Left renal cortex interstitium (tissue), 4 donors: ENCODE measurements at regions not wholly inside any gene's neighbourhood (a gene's known extent, or its start where the extent isn't known, plus 50 kb on each side); places are given as distances from the start of the nearest gene placed in this dataset.
"Not testable (repeated sequence)": the region's sequence is repeated elsewhere in the genome, so short reads cannot be mapped to it uniquely, and the experiment has no call there.

ENCODE experiments used
- DNase-seq, 4 donors: peaks; one replicate each; pipeline ENCODE4 v3.0.0-alpha.2; 2013; ENCODE audit warnings: low read depth in 4 of 4, low spot score in 2 of 4, missing footprints in 1 of 4

DNA sequence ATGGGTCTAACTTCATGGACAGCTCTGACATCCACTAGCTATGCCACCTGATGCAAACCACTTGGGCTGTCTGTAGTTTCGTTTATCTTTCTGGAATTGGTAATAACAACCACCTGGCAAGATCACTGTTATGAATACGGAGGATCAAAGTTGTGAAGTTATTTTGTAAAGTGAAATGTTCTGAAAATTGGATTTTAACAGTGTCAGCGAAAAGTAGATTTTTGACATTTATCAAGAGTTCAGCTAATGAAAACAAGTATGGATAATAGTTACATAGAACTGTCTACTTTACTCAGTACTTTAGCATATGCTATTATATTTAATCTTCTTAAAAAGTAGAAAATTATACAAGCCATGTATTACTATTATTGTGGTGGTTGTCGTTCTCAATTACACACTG is 813.8 kb downstream of the RNF144A start:
- DNase-seq: no peak

DNA sequence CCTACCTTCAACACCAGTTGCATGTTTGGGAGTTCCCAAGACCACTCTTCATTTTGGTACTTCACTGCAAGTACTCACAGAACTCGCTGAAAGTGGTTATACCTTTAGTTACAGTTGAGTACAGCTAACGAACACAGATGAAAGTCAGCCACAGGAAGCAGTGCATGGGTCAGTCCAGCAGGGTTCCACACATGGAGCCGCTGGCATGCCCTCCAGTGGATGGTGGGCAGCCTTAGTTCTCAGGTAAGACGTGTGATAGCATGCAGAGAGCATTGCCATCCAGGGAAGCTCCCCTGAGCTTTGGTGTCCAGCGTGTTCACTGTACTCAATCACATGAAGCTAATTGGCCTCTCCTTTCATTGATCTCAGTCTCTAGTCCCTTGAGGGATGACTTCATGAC is 815.3 kb downstream of the RNF144A start:
- DNase-seq: no peak

- no peak for DNase-seq
Observed at GRCh38 chr2:7736646-7737305, 819.6 kb downstream of the RNF144A start.

DNA sequence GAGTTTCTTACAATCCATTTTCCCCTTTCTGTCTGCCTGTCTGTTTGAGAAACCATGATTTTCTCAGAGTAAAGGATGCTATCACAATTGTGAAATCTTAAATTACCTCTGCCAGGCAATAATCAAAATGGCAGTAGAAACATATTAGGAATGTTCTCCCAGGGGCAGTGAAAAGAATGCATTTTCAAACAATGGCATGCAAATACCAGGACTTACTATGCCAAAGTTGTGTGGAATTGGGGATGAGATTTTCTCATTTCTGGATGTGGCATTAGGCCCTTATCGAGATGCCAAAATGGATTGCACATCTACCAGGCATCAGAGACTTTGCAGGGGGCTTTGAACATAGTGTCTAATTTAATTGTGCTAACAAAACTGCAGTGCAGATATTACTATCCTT is 821.4 kb downstream of the RNF144A start:
- DNase-seq: no peak

DNA sequence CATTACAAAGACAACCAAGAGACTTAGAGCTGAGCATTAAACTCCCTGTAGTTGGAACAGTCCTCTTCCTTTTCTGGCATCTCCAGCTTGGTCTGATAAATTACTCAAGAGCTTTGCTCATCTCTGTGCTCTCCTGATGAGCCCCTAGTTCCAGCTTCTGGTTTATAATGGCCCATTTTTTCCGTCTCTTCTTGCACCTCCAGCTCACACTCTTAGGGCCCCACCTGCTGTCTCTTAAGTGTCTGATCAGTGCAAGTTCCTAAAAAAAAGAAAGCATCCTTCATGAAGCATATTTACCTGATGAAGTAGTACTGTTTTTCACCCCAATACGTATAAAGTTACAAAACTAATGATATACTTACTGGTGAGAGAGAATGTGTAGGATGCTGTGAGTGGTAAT is 822.9 kb downstream of the RNF144A start:
- DNase-seq: no peak

GRCh38 chr2:7742301-7742700 is 825.1 kb downstream of the RNF144A start:
- DNase-seq: no peak

DNA sequence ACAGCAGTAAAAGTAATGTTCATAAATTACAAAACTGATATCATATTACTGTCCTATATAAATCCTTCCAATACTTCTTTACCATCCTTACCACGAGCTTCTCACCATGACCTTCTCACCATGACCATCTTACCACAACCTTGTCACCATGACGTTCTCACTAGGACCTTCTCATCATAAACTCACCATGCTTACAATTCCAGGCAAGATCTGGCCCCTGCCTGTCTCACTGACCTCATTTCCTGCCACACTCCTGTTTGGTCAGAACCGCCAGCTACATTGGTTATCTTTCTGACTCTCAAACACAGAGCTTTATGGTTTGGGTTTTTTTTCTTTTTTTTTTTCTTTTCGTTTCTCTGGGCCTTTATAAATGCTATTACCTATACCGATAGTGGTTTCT is 827.6 kb downstream of the RNF144A start:
- DNase-seq: no peak

GRCh38 chr2:7745369-7745768 is 828.2 kb downstream of the RNF144A start:
- no peak for DNase-seq

GRCh38 chr2:7748717-7749415 is 831.7 kb downstream of the RNF144A start:
- no peak for DNase-seq

DNA sequence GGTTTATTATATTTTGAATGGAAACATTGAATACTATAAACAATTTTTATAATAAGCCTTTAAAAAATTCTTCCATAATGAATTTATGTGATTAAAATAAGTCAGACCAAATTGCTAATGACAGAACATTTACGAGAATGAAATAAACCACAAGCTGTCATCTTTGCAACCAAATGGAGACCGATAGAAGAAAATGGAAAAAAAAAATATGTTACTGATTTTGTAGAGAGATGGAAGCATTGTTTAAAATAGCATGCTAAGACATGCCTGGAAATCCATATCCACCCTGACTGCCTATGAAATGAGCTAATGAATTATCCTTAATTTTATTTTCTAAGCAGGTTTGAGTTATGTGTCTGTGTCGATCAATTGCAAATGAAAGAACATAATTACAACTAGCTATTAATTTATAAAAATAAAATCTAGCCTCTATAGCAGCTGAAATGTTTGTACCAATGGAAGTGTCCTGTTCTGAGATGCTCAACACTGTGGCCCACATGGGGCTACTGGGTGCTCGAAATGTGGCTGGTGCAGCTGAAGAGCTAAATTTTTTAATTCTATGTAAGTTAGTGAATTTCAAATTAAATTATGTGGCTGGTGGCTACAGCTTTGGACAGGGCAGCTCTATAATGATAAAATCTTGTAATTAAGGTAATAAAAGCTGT is 832.8 kb downstream of the RNF144A start:
- no peak for DNase-seq

DNA sequence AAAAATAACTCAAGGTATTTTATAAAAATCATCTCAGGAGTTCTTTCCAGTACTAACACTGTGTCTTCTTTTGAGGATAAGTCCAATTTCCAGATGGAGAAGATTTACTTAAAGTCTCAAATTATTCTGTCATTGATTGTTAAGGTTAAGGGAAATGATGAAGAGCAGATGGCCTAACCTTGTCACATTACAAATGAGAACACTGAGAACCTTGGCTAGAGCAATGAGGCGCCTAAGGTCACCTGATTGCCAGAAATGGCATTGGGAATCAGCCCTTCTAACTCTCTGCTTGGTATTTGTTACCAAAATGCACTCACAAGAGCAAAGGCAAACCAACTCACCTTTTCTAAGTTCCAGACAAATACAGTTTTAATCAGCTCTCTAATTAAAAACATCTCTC is 835.1 kb downstream of the RNF144A start:
- no peak for DNase-seq

DNA sequence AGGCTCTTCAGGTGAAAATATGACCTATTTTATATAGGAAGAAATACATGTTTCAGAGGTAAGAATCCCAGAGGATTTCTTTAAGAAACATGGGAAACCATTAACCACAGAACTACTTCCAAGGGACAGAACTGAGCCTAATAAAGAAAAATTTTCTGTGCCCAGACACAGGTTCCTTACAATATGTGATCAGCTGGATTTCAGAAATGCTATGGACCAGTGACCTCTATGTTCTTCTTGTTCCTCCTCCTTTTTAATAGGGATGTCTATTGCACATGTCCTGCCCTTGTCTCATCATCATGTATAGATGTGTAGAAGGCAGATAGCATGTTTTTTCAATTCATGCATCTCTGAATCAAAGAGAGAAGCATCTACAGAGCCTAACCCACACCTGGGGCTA is 836.6 kb downstream of the RNF144A start:
- DNase-seq: no peak

- DNase-seq: no peak
Observed at GRCh38 chr2:7755879-7756278, 838.7 kb downstream of the RNF144A start.

- no peak for DNase-seq
Observed at GRCh38 chr2:7758073-7758759, 841.0 kb downstream of the RNF144A start.

DNA sequence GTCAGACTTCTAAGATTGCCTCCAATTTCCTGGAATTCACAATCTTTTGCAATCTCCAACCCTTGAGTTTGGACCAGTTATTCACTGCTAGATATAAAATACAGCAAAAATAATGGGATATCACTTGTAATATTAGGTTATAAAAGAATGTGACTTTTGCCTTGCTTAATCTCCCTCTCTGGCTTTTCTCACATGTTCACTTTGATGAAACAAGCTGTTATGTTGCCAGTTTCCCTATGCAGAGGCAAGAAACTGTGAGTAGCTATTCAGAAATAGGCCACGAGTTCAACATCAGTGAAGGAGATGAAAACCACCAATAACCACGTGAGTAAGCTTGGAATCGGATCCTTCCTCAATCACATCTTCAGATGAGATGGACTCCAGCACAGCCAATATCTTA is 842.7 kb downstream of the RNF144A start:
- DNase-seq: no peak

GRCh38 chr2:7763418-7763817 is 846.2 kb downstream of the RNF144A start:
- not testable (repeated sequence) for DNase-seq

GRCh38 chr2:7765236-7765635 is 848.0 kb downstream of the RNF144A start:
- no peak for DNase-seq

GRCh38 chr2:7766088-7766722 is 849.0 kb downstream of the RNF144A start:
- DNase-seq: no peak

GRCh38 chr2:7766978-7767565 is 849.9 kb downstream of the RNF144A start:
- no peak for DNase-seq

DNA sequence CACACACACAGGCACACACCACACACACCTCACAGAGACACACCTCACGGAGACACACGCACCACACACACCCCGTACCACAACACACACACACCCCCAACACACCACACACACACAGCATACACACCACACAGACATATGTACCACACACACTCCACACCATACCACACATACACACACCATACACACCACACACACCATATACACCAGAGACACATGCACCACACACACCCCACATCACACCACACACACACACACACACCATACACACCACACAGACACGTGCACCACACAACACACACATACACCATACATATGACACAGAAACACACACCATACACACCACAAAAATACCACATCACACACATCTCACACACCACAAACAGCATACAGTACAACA is 850.7 kb downstream of the RNF144A start:
- DNase-seq: no peak

- DNase-seq: no peak
Observed at GRCh38 chr2:7771781-7772180, 854.6 kb downstream of the RNF144A start.
